ENCODE measurements at regions not wholly inside any gene's neighbourhood (a gene's known extent, or its start where the extent isn't known, plus 50 kb on each side); places are given as distances from the start of the nearest gene placed in this dataset.

GRCh38 chrX:115940888-115941332, 229.6 kb upstream of the AGTR2 start (continued):
- TF ChIP-seq RCOR2 (CRISPR knock-in tag; IDR thresholded peaks at IDR 0.05) (no peak), ZNF790 (CRISPR knock-in tag; IDR thresholded peaks at IDR 0.05; ENCODE audit: borderline replicate concordance) (no peak), GTF3A (CRISPR knock-in tag; conservative IDR thresholded peaks at IDR 0.05) (no peak), NCOA5 (CRISPR knock-in tag; IDR thresholded peaks at IDR 0.05) (no peak), YEATS2 (CRISPR knock-in tag; IDR thresholded peaks at IDR 0.05; ENCODE audit: borderline replicate concordance) (no peak), KDM3A (CRISPR knock-in tag; IDR thresholded peaks at IDR 0.05; ENCODE audit: low read depth) (peak; percentile 100), CEBPB (IDR thresholded peaks at IDR 0.05; ENCODE audit: borderline replicate concordance, low read depth, low read length) (no peak), ZNF407 (CRISPR knock-in tag; IDR thresholded peaks at IDR 0.05; ENCODE audit: not compliant biosample characterization) (no peak), MTA3 (CRISPR knock-in tag; IDR thresholded peaks at IDR 0.05) (no peak), EP300 (IDR thresholded peaks at IDR 0.05; ENCODE audit: low read depth in 2 of 2, low read length in 2 of 2) (peak in 1 of 2 experiments; percentile 29; a peak in 1 of 4 replicates), EP300 (CRISPR knock-in tag; IDR thresholded peaks at IDR 0.05; ENCODE audit: borderline replicate concordance) (no peak), AKAP8 (CRISPR knock-in tag; IDR thresholded peaks at IDR 0.05) (no peak), ZNF775 (CRISPR knock-in tag; IDR thresholded peaks at IDR 0.05; ENCODE audit: borderline replicate concordance) (no peak), ZNF30 (CRISPR knock-in tag; IDR thresholded peaks at IDR 0.05) (no peak), ZNF639 (CRISPR knock-in tag; conservative IDR thresholded peaks at IDR 0.05) (no peak), ZNF451 (CRISPR knock-in tag; IDR thresholded peaks at IDR 0.05) (no peak), AGO2 (optimal IDR thresholded peaks at IDR 0.05; ENCODE audit: low read depth, low read length) (no peak), XRCC5 (optimal IDR thresholded peaks at IDR 0.05; ENCODE audit: low read length) (peak; percentile 46), ZBED4 (CRISPR knock-in tag; IDR thresholded peaks at IDR 0.05; ENCODE audit: borderline replicate concordance) (no peak)
